ENCODE measurements at regions not wholly inside any gene's neighbourhood (a gene's known extent, or its start where the extent isn't known, plus 50 kb on each side); places are given as distances from the start of the nearest gene placed in this dataset.

GRCh38 chr17:62860962-62861873 lies 53.1 kb upstream of the MARCHF10 start:
- Mint-ChIP-seq H3K27ac (ENCODE audit: unreplicated experiment) (no peak overlapping the region), H3K27me3 (ENCODE audit: low read depth) (no peaks in the 10 kb centered on the region), H3K4me3 (no peak overlapping the region), H3K36me3 (ENCODE audit: low read depth) (no peaks in the 10 kb centered on the region), H3K9me3 (no peaks in the 10 kb centered on the region), H3K4me1 (peaks cover under 1% of the 10 kb centered on the region)
- DNase-seq (ENCODE audit: low read depth, low spot score): no peak
- TF ChIP-seq, protein P1, sequence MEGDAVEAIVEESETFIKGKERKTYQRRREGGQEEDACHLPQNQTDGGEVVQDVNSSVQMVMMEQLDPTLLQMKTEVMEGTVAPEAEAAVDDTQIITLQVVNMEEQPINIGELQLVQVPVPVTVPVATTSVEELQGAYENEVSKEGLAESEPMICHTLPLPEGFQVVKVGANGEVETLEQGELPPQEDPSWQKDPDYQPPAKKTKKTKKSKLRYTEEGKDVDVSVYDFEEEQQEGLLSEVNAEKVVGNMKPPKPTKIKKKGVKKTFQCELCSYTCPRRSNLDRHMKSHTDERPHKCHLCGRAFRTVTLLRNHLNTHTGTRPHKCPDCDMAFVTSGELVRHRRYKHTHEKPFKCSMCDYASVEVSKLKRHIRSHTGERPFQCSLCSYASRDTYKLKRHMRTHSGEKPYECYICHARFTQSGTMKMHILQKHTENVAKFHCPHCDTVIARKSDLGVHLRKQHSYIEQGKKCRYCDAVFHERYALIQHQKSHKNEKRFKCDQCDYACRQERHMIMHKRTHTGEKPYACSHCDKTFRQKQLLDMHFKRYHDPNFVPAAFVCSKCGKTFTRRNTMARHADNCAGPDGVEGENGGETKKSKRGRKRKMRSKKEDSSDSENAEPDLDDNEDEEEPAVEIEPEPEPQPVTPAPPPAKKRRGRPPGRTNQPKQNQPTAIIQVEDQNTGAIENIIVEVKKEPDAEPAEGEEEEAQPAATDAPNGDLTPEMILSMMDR (conservative IDR thresholded peaks at IDR 0.05): no peak

GRCh38 chr17:62859146-62859545 lies 51.0 kb upstream of the MARCHF10 start:
- TF ChIP-seq, protein P1 (conservative IDR thresholded peaks at IDR 0.05): no peak
- Mint-ChIP-seq H3K36me3 (ENCODE audit: low read depth) (no peaks in the 10 kb centered on the region), H3K9me3 (no peaks in the 10 kb centered on the region), H3K4me3 (no peak overlapping the region), H3K27me3 (ENCODE audit: low read depth) (no peaks in the 10 kb centered on the region), H3K27ac (ENCODE audit: unreplicated experiment) (no peak overlapping the region), H3K4me1 (peaks cover 5% of the 10 kb centered on the region)
- DNase-seq (ENCODE audit: low read depth, low spot score): no peak

All from neural crest cell (in vitro differentiated cells).